SK-N-SH (cell line): ENCODE measurements at regions not wholly inside any gene's neighbourhood (a gene's known extent, or its start where the extent isn't known, plus 50 kb on each side); places are given as distances from the start of the nearest gene placed in this dataset.

Experiments used
- CTCF ChIA-PET: fragments of 300-600, 350-600 bp; formaldehyde crosslinking; extraction: SDS; loops from one replicate; lab custom pipeline; 2021; lab: Yijun Ruan, JAX
- POLR2A ChIA-PET: fragments of 350-600 bp; sonication (Branson Sonifier 250); formaldehyde crosslinking; extraction: SDS; loops from one replicate; lab custom pipeline; 2020; ENCODE audit warnings: antibody characterized with exemption, inconsistent platforms; lab: Yijun Ruan, JAX
- DNase-seq: peaks from one replicate; pipeline ENCODE4 v3.0.0; 2012
- H2AFZ ChIP-seq: fragments of 200-600 bp; sonication (generic); 2 replicates; pipeline ENCODE4 v1.8.1; 2016; ENCODE audit warnings: antibody characterized with exemption, mild to moderate bottlenecking, low read depth
- H3F3A ChIP-seq: fragments of 200-600 bp; sonication (generic); replicated peaks from 2 replicates; pipeline ENCODE3; 2016; ENCODE audit warnings: antibody characterized with exemption, mild to moderate bottlenecking; ENCODE audit not compliant: insufficient read depth
- H3K27ac ChIP-seq, 2 experiments: fragments of 200-500 bp in 1 of 2; fragments of 200-600 bp in 1 of 2; sonication (Bioruptor generic) in 1 of 2; sonication (generic), shearing (Covaris generic) in 1 of 2; 2 replicates each; pipeline versions ENCODE4 v1.5.1 to v1.6.1; 2014 to 2016; ENCODE audit warnings: low read depth in 2 of 2, inconsistent platforms in 1 of 2, low read length in 1 of 2, mild to moderate bottlenecking in 1 of 2, mixed read lengths in 1 of 2
- H3K27me3 ChIP-seq: fragments of 200-600 bp; sonication (generic), shearing (Covaris generic); 2 replicates; pipeline ENCODE4 v1.6.1; 2016; ENCODE audit warnings: mixed run types; ENCODE audit not compliant: insufficient read depth
- H3K36me3 ChIP-seq, 2 experiments: fragments of 200-500 bp in 1 of 2; fragments of 200-600 bp in 1 of 2; sonication (Bioruptor generic) in 1 of 2; sonication (generic) in 1 of 2; replicated peaks in 1 of 2; 2 replicates each; pipeline versions ENCODE3 to v1.5.1; 2014 to 2016; ENCODE audit warnings: low read length in 1 of 2, mild to moderate bottlenecking in 1 of 2; ENCODE audit not compliant: insufficient read depth in 2 of 2, control insufficient read depth in 1 of 2
- H3K4me1 ChIP-seq, 2 experiments: fragments of 200-500 bp in 1 of 2; fragments of 200-600 bp in 1 of 2; sonication (Bioruptor generic) in 1 of 2; sonication (generic), shearing (Covaris generic) in 1 of 2; 2 replicates each; pipeline versions ENCODE4 v1.5.1 to v1.6.1; 2014 to 2016; ENCODE audit warnings: low read depth in 1 of 2, low read length in 1 of 2, mixed run types in 1 of 2; ENCODE audit not compliant: insufficient read depth in 2 of 2, control insufficient read depth in 1 of 2
- H3K4me2 ChIP-seq: fragments of 200-600 bp; sonication (generic), shearing (Covaris generic); 2 replicates; pipeline ENCODE4 v1.6.1; 2017; ENCODE audit warnings: mixed run types
- H3K4me3 ChIP-seq, 2 experiments: fragments of 200-500 bp in 1 of 2; fragments of 200-600 bp in 1 of 2; sonication (Bioruptor generic) in 1 of 2; sonication (generic), shearing (Covaris generic) in 1 of 2; 2 replicates each; pipeline versions ENCODE4 v1.5.1 to v1.8.1; 2014 to 2016; ENCODE audit warnings: low read depth in 2 of 2, inconsistent platforms in 1 of 2, low read length in 1 of 2, mild to moderate bottlenecking in 1 of 2, mixed read lengths in 1 of 2, moderate library complexity in 1 of 2
- H3K79me2 ChIP-seq: fragments of 200-600 bp; sonication (generic); 2 replicates; pipeline ENCODE4 v1.8.1; 2017; ENCODE audit warnings: mild to moderate bottlenecking; ENCODE audit not compliant: insufficient read depth
- H3K9ac ChIP-seq: fragments of 200-600 bp; sonication (generic); 2 replicates; pipeline ENCODE4 v1.6.1; 2017; ENCODE audit warnings: mixed run types
- H3K9me2 ChIP-seq: fragments of 200-600 bp; sonication (generic); 2 replicates; pipeline ENCODE4 v1.6.1; 2017; ENCODE audit warnings: mixed run types
- H3K9me3 ChIP-seq: fragments of 200-600 bp; sonication (generic); 2 replicates; pipeline ENCODE4 v1.6.1; 2017; ENCODE audit warnings: mixed run types, mild to moderate bottlenecking, moderate library complexity
- H4K20me1 ChIP-seq: fragments of 200-600 bp; sonication (generic); 2 replicates; pipeline ENCODE4 v1.6.1; 2017; ENCODE audit warnings: mild to moderate bottlenecking, mixed run types; ENCODE audit not compliant: insufficient read depth
- ELF1 ChIP-seq: IDR thresholded peaks from 2 replicates; pipeline ENCODE4 v1.4.0; 2012
- EP300 ChIP-seq, 2 experiments: IDR thresholded peaks; 2 replicates each; pipeline versions ENCODE4 v1.4.0 to v1.6.1; 2012; ENCODE audit warnings: borderline replicate concordance in 1 of 2, low read depth in 1 of 2, low read length in 1 of 2
- EZH2phosphoT487 ChIP-seq: fragments of 200-600 bp; sonication (generic); IDR thresholded peaks from 2 replicates; pipeline ENCODE4 v1.6.1; 2017; ENCODE audit warnings: low read depth, mixed run types, mild to moderate bottlenecking, antibody characterized with exemption, moderate library complexity, borderline replicate concordance
- FOSL2 ChIP-seq: IDR thresholded peaks from 2 replicates; pipeline ENCODE4 v1.4.0; 2012; ENCODE audit warnings: low read depth, mild to moderate bottlenecking, moderate library complexity, borderline replicate concordance
- FOXJ3 ChIP-seq: sonication (generic); formaldehyde crosslinking; IDR thresholded peaks from 2 replicates; pipeline ENCODE4 v1.5.1; 2020; ENCODE audit warnings: mild to moderate bottlenecking, missing genetic modification reagents
- FOXM1 ChIP-seq: IDR thresholded peaks from 2 replicates; pipeline ENCODE4 v1.4.0; 2012; ENCODE audit warnings: low read depth, mild to moderate bottlenecking
- GABPA ChIP-seq: IDR thresholded peaks from 2 replicates; pipeline ENCODE4 v1.4.0; 2012; ENCODE audit warnings: low read depth, mild to moderate bottlenecking
- GATA2 ChIP-seq: sonication (generic); formaldehyde crosslinking; IDR thresholded peaks from 2 replicates; pipeline ENCODE4 v1.5.0; 2020; ENCODE audit warnings: mild to moderate bottlenecking, missing genetic modification reagents
- JUND ChIP-seq: IDR thresholded peaks from 2 replicates; pipeline ENCODE4 v1.4.0; 2012
- MAX ChIP-seq: IDR thresholded peaks from 2 replicates; pipeline ENCODE4 v1.4.0; 2012; ENCODE audit warnings: low read depth
- NFIC ChIP-seq: IDR thresholded peaks from 2 replicates; pipeline ENCODE4 v1.4.0; 2012; ENCODE audit warnings: borderline replicate concordance
- NRF1 ChIP-seq: IDR thresholded peaks from 2 replicates; pipeline ENCODE4 v1.6.1; 2012; ENCODE audit warnings: low read depth, mild to moderate bottlenecking, low read length
- POLR2AphosphoS5 ChIP-seq: IDR thresholded peaks from 2 replicates; pipeline ENCODE4 v1.6.1; 2012; ENCODE audit warnings: low read depth, low read length
- RAD21 ChIP-seq: IDR thresholded peaks from 2 replicates; pipeline ENCODE4 v1.6.1; 2012; ENCODE audit warnings: mild to moderate bottlenecking, low read length
- REST ChIP-seq: IDR thresholded peaks from 2 replicates; pipeline ENCODE4 v1.6.1; 2012; ENCODE audit warnings: mild to moderate bottlenecking, low read depth, low read length, moderate library complexity
- RFX5 ChIP-seq: IDR thresholded peaks from 2 replicates; pipeline ENCODE4 v1.6.1; 2012; ENCODE audit warnings: mild to moderate bottlenecking, improper control_type of control experiment, low read length
- RXRA ChIP-seq: IDR thresholded peaks from 2 replicates; pipeline ENCODE4 v1.4.0; 2012; ENCODE audit warnings: low read depth, mild to moderate bottlenecking, borderline replicate concordance
- SIN3A ChIP-seq: IDR thresholded peaks from 2 replicates; pipeline ENCODE4 v1.6.1; 2012; ENCODE audit warnings: low read depth, mild to moderate bottlenecking, low read length, moderate library complexity, borderline replicate concordance
- TEAD4 ChIP-seq: IDR thresholded peaks from 2 replicates; pipeline ENCODE4 v1.4.0; 2012; ENCODE audit warnings: mild to moderate bottlenecking, borderline replicate concordance; ENCODE audit not compliant: insufficient read depth
- USF1 ChIP-seq: IDR thresholded peaks from 2 replicates; pipeline ENCODE4 v1.4.0; 2012; ENCODE audit warnings: low read depth, borderline replicate concordance
- YY1 ChIP-seq: IDR thresholded peaks from 2 replicates; pipeline ENCODE4 v1.4.0; 2012; ENCODE audit warnings: low read depth, mild to moderate bottlenecking
- ZBTB33 ChIP-seq: IDR thresholded peaks from 2 replicates; pipeline ENCODE4 v1.4.0; 2012; ENCODE audit warnings: low read depth, borderline replicate concordance
- WGBS: methylation state at CpG from one replicate; pipeline ENCODE4 v1.1.6; 2017; ENCODE audit warnings: low lambda C conversion rate; 5-methylcytosine and 5-hydroxymethylcytosine counted together
- TF ChIP-seq, protein P1 (sequence below): fragments of 150-350 bp; IDR thresholded peaks from 2 replicates; pipeline ENCODE4 v1.6.1; 2016; ENCODE audit warnings: mild to moderate bottlenecking, low read depth, low read length

- no peak for TF ChIP-seq RFX5
- TF ChIP-seq SIN3A: no peak
These were observed 283.9 kb upstream of the AGA start (continued) for GRCh38 chr4:177726111-177726510.

- H3K36me3 ChIP-seq: no peaks in the 10 kb centered on the region
- CTCF ChIA-PET: no interaction called here
- TF ChIP-seq RFX5 (no peak), NFIC (0 out of 2 replicates have a peak, but pooled peaks have one; percentile 21), RXRA (no peak), EZH2phosphoT487 (no peak), REST (no peak), TEAD4 (no peak), MAX (0 out of 2 replicates have a peak, but pooled peaks have one; percentile 26), NRF1 (no peak), ELF1 (no peak), JUND (no peak), GABPA (peak; percentile 81), GATA2 (CRISPR knock-in tag) (no peak), FOXJ3 (CRISPR knock-in tag) (no peak), FOSL2 (no peak), ZBTB33 (no peak), EP300 (IDR thresholded peaks at IDR 0.05; ENCODE audit: borderline replicate concordance in 1 of 2, low read depth in 1 of 2, low read length in 1 of 2) (no peak), YY1 (peak; percentile 84), POLR2AphosphoS5 (no peak), SIN3A (no peak), FOXM1 (no peak), RAD21 (no peak), USF1 (no peak)
- TF ChIP-seq, protein P1, sequence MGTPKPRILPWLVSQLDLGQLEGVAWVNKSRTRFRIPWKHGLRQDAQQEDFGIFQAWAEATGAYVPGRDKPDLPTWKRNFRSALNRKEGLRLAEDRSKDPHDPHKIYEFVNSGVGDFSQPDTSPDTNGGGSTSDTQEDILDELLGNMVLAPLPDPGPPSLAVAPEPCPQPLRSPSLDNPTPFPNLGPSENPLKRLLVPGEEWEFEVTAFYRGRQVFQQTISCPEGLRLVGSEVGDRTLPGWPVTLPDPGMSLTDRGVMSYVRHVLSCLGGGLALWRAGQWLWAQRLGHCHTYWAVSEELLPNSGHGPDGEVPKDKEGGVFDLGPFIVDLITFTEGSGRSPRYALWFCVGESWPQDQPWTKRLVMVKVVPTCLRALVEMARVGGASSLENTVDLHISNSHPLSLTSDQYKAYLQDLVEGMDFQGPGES: no peak
These were observed 286.3 kb upstream of the AGA start for GRCh38 chr4:177728361-177729152.

More at GRCh38 chr4:177728361-177729152, 286.3 kb upstream of the AGA start:
- Histone ChIP-seq H4K20me1 (no peaks in the 10 kb centered on the region), H3K27me3 (peaks cover 6% of the 10 kb centered on the region; the same call in 1 of the 2 replicates), H3K79me2 (no peaks in the 10 kb centered on the region), H3K4me2 (peak overlapping the region; percentile 44; the same call in 1 of the 2 replicates), H3K9ac (no peak overlapping the region), H3K9me2 (no peaks in the 10 kb centered on the region), H3K4me3 (peak overlapping the region; percentile 33 to 36), H3K27ac (no peak overlapping the region), H3K4me1 (no peaks in the 10 kb centered on the region; a peak in 1 of 4 replicates), H2AFZ (peak overlapping the region; percentile 81), H3K9me3 (no peaks in the 10 kb centered on the region), H3F3A (no peaks in the 10 kb centered on the region)
- POLR2A ChIA-PET: no interaction called here
- WGBS: 8% methylated on average over 27 of the region's 27 CpGs
- DNase-seq: no peak
